Stomach (tissue), 8 donors: ENCODE measurements at regions not wholly inside any gene's neighbourhood (a gene's known extent, or its start where the extent isn't known, plus 50 kb on each side); places are given as distances from the start of the nearest gene placed in this dataset.

Source experiments
- DNase-seq, 2 donors: peaks; one replicate each; pipeline versions ENCODE4 v3.0.0 to v3.0.0-alpha.2; 2013 to 2019
- H3K27ac ChIP-seq, 5 donors: fragments of 200-600 bp in 4 of 5; sonication (generic) in 4 of 5; one replicate each; pipeline ENCODE4 v1.5.1; 2013 to 2019; ENCODE audit warnings: mild to moderate bottlenecking in 1 of 5, moderate library complexity in 1 of 5
- H3K27me3 ChIP-seq, 3 donors: fragments of 200-600 bp; sonication (generic); one replicate each; pipeline ENCODE4 v1.5.1; 2017 to 2019; ENCODE audit warnings: mixed run types in 1 of 3
- H3K36me3 ChIP-seq, 4 donors: fragments of 200-600 bp; sonication (generic); 1 replicate in 3 of 4; 2 replicates in 1 of 4; pipeline ENCODE4 v1.5.1; 2016 to 2019
- H3K4me1 ChIP-seq, 4 donors: fragments of 200-600 bp; sonication (generic); one replicate each; pipeline ENCODE4 v1.5.1; 2016 to 2019
- H3K4me3 ChIP-seq, 4 donors: fragments of 200-600 bp; sonication (generic) in 3 of 4; one replicate each; pipeline ENCODE4 v1.5.1; 2016 to 2019; ENCODE audit warnings: mild to moderate bottlenecking in 1 of 4
- H3K9me3 ChIP-seq, 4 donors: fragments of 200-600 bp; sonication (generic); one replicate each; pipeline ENCODE4 v1.5.1; 2016 to 2019
- CTCF ChIP-seq, 7 experiments: fragments of 450-650 bp in 4 of 7; fragments of 200-600 bp in 3 of 7; sonication (generic) in 3 of 7; IDR thresholded peaks; one replicate each; pipeline ENCODE4 v1.5.1; 2016 to 2019; ENCODE audit warnings: antibody characterized with exemption in 7 of 7, control low read depth in 2 of 7, mild to moderate bottlenecking in 1 of 7
- EP300 ChIP-seq: sonication (generic); formaldehyde crosslinking; IDR thresholded peaks from one replicate; pipeline ENCODE4 v1.6.1; 2017; ENCODE audit warnings: antibody characterized with exemption
- POLR2A ChIP-seq, 4 donors: fragments of 450-650 bp; IDR thresholded peaks; one replicate each; pipeline ENCODE4 v1.6.1; 2016; ENCODE audit warnings: antibody characterized with exemption in 4 of 4, control low read depth in 2 of 4, mild to moderate bottlenecking in 1 of 4, moderate library complexity in 1 of 4
- POLR2AphosphoS5 ChIP-seq, 3 donors: sonication (generic); formaldehyde crosslinking; IDR thresholded peaks; one replicate each; pipeline ENCODE4 v1.6.1; 2016; ENCODE audit warnings: antibody characterized with exemption in 3 of 3
- WGBS, 5 donors: extraction: QIAGEN DNeasy Blood & Tissue Kit in 3 of 5; methylation state at CpG; one replicate each; pipeline versions ENCODE4 v1.1.5 to v1.1.7; 2013 to 2018; 5-methylcytosine and 5-hydroxymethylcytosine counted together
- intact Hi-C: fragments of 100-400 bp; cut with DNase I; formaldehyde crosslinking; loops from one replicate; pipeline ENCODE4 v1.15.1; 2023; ENCODE audit warnings: low total_unique reads
- donor health status: healthy with polysubstance abuse.
- donor health status: Bipolar disorder and iron deficiency.
- donor health status: healthy.

GRCh38 chr2:129641371-129641770 lies 338.1 kb upstream of the RAB6C start:
- intact Hi-C loops = no loop called here
- no peaks in the 10 kb centered on the region for H3K36me3 ChIP-seq
- no peaks in the 10 kb centered on the region for H3K4me1 ChIP-seq
- TF ChIP-seq EP300 (no peak), POLR2A (IDR thresholded peaks at IDR 0.05) (no peak), CTCF (IDR thresholded peaks at IDR 0.05) (no peak), POLR2AphosphoS5 (IDR thresholded peaks at IDR 0.05) (no peak)
- no peaks in the 10 kb centered on the region for H3K9me3 ChIP-seq
- H3K4me3 ChIP-seq = no peak overlapping the region
- 37 to 62% (median 49%) methylated on average over 2 of the region's 2 CpGs for WGBS, 5 donors
- no peaks in the 10 kb centered on the region for H3K27me3 ChIP-seq
- no peak for DNase-seq
- no peak overlapping the region for H3K27ac ChIP-seq

GRCh38 chr2:129642526-129643043 lies 336.9 kb upstream of the RAB6C start:
- H3K4me3 ChIP-seq = no peak overlapping the region
- H3K9me3 ChIP-seq = no peaks in the 10 kb centered on the region
- intact Hi-C loops = no loop called here
- TF ChIP-seq POLR2AphosphoS5 (IDR thresholded peaks at IDR 0.05) (no peak), EP300 (no peak), CTCF (IDR thresholded peaks at IDR 0.05) (no peak), POLR2A (IDR thresholded peaks at IDR 0.05) (no peak)
- 64 to 76% (median 72%) methylated on average over 3 of the region's 3 CpGs for WGBS, 5 donors
- no peak for DNase-seq
- H3K4me1 ChIP-seq = no peaks in the 10 kb centered on the region
- no peaks in the 10 kb centered on the region for H3K27me3 ChIP-seq
- H3K27ac ChIP-seq = no peak overlapping the region
- no peaks in the 10 kb centered on the region for H3K36me3 ChIP-seq

- Histone ChIP-seq H3K36me3 (no peaks in the 10 kb centered on the region), H3K27ac (no peak overlapping the region), H3K4me1 (no peaks in the 10 kb centered on the region), H3K9me3 (no peaks in the 10 kb centered on the region), H3K4me3 (no peak overlapping the region), H3K27me3 (peaks cover 0 to 6% (median 0%) of the 10 kb centered on the region in 3 donors)
- DNase-seq = no peak
- 72 to 80% (median 78%) methylated on average over 1 of the region's 1 CpG for WGBS, 5 donors
- intact Hi-C loops = no loop called here
- TF ChIP-seq POLR2AphosphoS5 (IDR thresholded peaks at IDR 0.05) (no peak), EP300 (no peak), CTCF (IDR thresholded peaks at IDR 0.05) (no peak), POLR2A (IDR thresholded peaks at IDR 0.05) (no peak)
Observed at GRCh38 chr2:129645335-129645734, 334.1 kb upstream of the RAB6C start.

GRCh38 chr2:129646107-129646506 lies 333.4 kb upstream of the RAB6C start:
- no peaks in the 10 kb centered on the region for H3K4me1 ChIP-seq
- WGBS, 5 donors = 78 to 94% (median 86%) methylated on average over 5 to 6 of the region's 6 CpGs
- no peaks in the 10 kb centered on the region for H3K9me3 ChIP-seq
- no peak overlapping the region for H3K27ac ChIP-seq
- H3K4me3 ChIP-seq = no peak overlapping the region
- H3K36me3 ChIP-seq = no peaks in the 10 kb centered on the region
- TF ChIP-seq POLR2AphosphoS5 (IDR thresholded peaks at IDR 0.05) = no peak
- TF ChIP-seq CTCF (IDR thresholded peaks at IDR 0.05) = no peak
- TF ChIP-seq EP300 = no peak
- TF ChIP-seq POLR2A (IDR thresholded peaks at IDR 0.05) = no peak
- DNase-seq = no peak
- intact Hi-C loops = no loop called here
- H3K27me3 ChIP-seq = peaks cover 0 to 6% (median 0%) of the 10 kb centered on the region in 3 donors
